ENCODE measurements at regions not wholly inside any gene's neighbourhood (a gene's known extent, or its start where the extent isn't known, plus 50 kb on each side); places are given as distances from the start of the nearest gene placed in this dataset.

DNA sequence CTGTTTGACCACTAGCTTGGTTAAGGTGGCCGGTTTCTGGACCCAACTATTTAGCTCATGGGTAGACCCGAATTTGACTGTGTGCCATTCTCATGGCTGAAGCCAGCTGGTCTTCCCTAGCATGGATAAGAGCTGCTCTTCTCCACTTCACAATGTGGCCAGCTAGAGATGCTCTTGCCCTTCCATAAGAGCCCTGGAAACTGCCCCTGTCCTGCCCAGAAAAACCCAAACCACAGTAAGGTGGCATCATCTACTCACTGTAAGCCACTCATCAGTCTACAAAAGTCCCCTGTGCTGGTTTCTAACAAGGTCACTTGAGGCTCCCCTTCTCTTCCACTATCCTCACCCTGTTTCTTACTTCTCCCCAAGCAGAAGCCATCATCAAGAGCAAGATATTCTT lies 165.1 kb downstream of the HS3ST2 start:
- H3K79me2 ChIP-seq (ENCODE audit: insufficient read depth, low read length) = no peaks in the 10 kb centered on the region
- H3K9ac ChIP-seq (ENCODE audit: low read depth, low read length) = no peak overlapping the region
- ATAC-seq (ENCODE audit: insufficient read depth, low read depth) (no peak), DNase-seq (no peak)
- no peak overlapping the region for H3K27ac ChIP-seq (ENCODE audit: low read length)
- H3K4me1 ChIP-seq (ENCODE audit: insufficient read depth, low read length) = no peaks in the 10 kb centered on the region
- H3K4me3 ChIP-seq (ENCODE audit: low read depth in 1 of 2, low read length in 2 of 2) = no peak overlapping the region
- no peak overlapping the region for H2AFZ ChIP-seq (ENCODE audit: low read depth, low read length)
- H3K36me3 ChIP-seq (ENCODE audit: insufficient read depth, low read length) = no peaks in the 10 kb centered on the region
- no peaks in the 10 kb centered on the region for H3K27me3 ChIP-seq (ENCODE audit: insufficient read depth, low read length, poor library complexity)
- no peaks in the 10 kb centered on the region for H4K20me1 ChIP-seq (ENCODE audit: insufficient read depth, low read length)
- H3K9me3 ChIP-seq (ENCODE audit: insufficient read depth, low read length, severe bottlenecking) = peaks cover 4% of the 10 kb centered on the region
- no peak overlapping the region for H3K4me2 ChIP-seq (ENCODE audit: insufficient read depth, low read length)
- TF ChIP-seq, protein P1, sequence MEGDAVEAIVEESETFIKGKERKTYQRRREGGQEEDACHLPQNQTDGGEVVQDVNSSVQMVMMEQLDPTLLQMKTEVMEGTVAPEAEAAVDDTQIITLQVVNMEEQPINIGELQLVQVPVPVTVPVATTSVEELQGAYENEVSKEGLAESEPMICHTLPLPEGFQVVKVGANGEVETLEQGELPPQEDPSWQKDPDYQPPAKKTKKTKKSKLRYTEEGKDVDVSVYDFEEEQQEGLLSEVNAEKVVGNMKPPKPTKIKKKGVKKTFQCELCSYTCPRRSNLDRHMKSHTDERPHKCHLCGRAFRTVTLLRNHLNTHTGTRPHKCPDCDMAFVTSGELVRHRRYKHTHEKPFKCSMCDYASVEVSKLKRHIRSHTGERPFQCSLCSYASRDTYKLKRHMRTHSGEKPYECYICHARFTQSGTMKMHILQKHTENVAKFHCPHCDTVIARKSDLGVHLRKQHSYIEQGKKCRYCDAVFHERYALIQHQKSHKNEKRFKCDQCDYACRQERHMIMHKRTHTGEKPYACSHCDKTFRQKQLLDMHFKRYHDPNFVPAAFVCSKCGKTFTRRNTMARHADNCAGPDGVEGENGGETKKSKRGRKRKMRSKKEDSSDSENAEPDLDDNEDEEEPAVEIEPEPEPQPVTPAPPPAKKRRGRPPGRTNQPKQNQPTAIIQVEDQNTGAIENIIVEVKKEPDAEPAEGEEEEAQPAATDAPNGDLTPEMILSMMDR (IDR thresholded peaks at IDR 0.05; ENCODE audit: borderline replicate concordance, extremely low read depth, low read length, poor library complexity, severe bottlenecking) = no peak
- TF ChIP-seq EZH2 (IDR thresholded peaks at IDR 0.05; ENCODE audit: borderline replicate concordance, low read depth, low read length, severe bottlenecking) = no peak

DNA sequence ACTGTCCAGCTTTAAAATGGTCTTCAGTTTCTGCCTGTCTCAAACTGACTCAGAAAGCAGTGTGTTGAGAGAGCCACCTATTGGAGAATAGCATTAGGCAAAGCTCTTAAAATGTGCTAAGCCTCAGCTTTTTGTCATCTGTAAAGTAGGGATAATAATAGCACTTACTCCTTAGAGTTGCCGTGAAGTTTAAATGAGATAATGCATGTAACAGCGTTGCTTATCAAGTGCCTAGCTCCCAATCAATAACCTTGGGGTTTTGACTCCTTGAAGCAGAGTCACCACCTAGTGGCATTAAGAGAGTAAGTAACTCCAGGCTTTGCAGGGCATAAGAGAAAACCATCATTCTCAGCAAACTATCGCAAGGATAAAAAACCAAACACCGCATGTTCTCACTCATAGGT lies 163.3 kb downstream of the HS3ST2 start:
- Histone ChIP-seq H3K79me2 (ENCODE audit: insufficient read depth, low read length) (no peaks in the 10 kb centered on the region), H4K20me1 (ENCODE audit: insufficient read depth, low read length) (no peaks in the 10 kb centered on the region), H3K9ac (ENCODE audit: low read depth, low read length) (no peak overlapping the region), H3K4me2 (ENCODE audit: insufficient read depth, low read length) (no peak overlapping the region), H3K4me1 (ENCODE audit: insufficient read depth, low read length) (no peaks in the 10 kb centered on the region), H3K9me3 (ENCODE audit: insufficient read depth, low read length, severe bottlenecking) (no peaks in the 10 kb centered on the region), H3K27me3 (ENCODE audit: insufficient read depth, low read length, poor library complexity) (no peaks in the 10 kb centered on the region), H3K4me3 (ENCODE audit: low read depth in 1 of 2, low read length in 2 of 2) (no peak overlapping the region), H3K36me3 (ENCODE audit: insufficient read depth, low read length) (no peaks in the 10 kb centered on the region), H3K27ac (ENCODE audit: low read length) (no peak overlapping the region), H2AFZ (ENCODE audit: low read depth, low read length) (no peak overlapping the region)
- no peak for DNase-seq
- no peak for ATAC-seq (ENCODE audit: insufficient read depth, low read depth)
- no peak for TF ChIP-seq EZH2 (IDR thresholded peaks at IDR 0.05; ENCODE audit: borderline replicate concordance, low read depth, low read length, severe bottlenecking)
- TF ChIP-seq, protein P1 (IDR thresholded peaks at IDR 0.05; ENCODE audit: borderline replicate concordance, extremely low read depth, low read length, poor library complexity, severe bottlenecking) = no peak

DNA sequence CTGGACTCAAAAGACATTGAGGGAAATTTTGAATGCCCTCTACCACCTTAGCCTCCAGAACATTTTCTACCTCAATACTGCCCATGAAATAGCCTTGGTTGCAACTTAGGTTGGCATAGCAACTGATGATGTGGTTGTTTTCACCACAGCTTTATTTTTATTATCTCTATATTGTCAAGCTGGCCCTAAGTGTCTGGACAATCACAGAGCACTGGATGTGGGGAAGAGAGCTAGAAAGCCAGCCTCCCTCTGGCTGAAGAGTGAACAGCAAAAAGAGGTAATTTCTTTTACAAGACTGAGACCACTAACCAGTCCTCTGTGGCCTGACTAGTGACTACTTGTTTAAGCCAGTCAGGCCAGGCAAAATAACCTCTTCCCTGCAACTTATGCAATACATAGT lies 159.6 kb downstream of the HS3ST2 start:
- no peak for TF ChIP-seq EZH2 (IDR thresholded peaks at IDR 0.05; ENCODE audit: borderline replicate concordance, low read depth, low read length, severe bottlenecking)
- TF ChIP-seq, protein P1 (IDR thresholded peaks at IDR 0.05; ENCODE audit: borderline replicate concordance, extremely low read depth, low read length, poor library complexity, severe bottlenecking) = no peak
- H3K4me2 ChIP-seq (ENCODE audit: insufficient read depth, low read length) = no peak overlapping the region
- no peaks in the 10 kb centered on the region for H3K79me2 ChIP-seq (ENCODE audit: insufficient read depth, low read length)
- no peak overlapping the region for H2AFZ ChIP-seq (ENCODE audit: low read depth, low read length)
- H3K9ac ChIP-seq (ENCODE audit: low read depth, low read length) = no peak overlapping the region
- DNase-seq (no peak), ATAC-seq (ENCODE audit: insufficient read depth, low read depth) (no peak)
- no peaks in the 10 kb centered on the region for H3K9me3 ChIP-seq (ENCODE audit: insufficient read depth, low read length, severe bottlenecking)
- no peak overlapping the region for H3K4me3 ChIP-seq (ENCODE audit: low read depth in 1 of 2, low read length in 2 of 2)
- H3K36me3 ChIP-seq (ENCODE audit: insufficient read depth, low read length) = no peaks in the 10 kb centered on the region
- no peaks in the 10 kb centered on the region for H3K27me3 ChIP-seq (ENCODE audit: insufficient read depth, low read length, poor library complexity)
- H3K27ac ChIP-seq (ENCODE audit: low read length) = no peak overlapping the region
- no peaks in the 10 kb centered on the region for H3K4me1 ChIP-seq (ENCODE audit: insufficient read depth, low read length)
- no peaks in the 10 kb centered on the region for H4K20me1 ChIP-seq (ENCODE audit: insufficient read depth, low read length)

Measured in DND-41 (cell line).